Liver (tissue), 7 donors: ENCODE measurements at regions not wholly inside any gene's neighbourhood (a gene's known extent, or its start where the extent isn't known, plus 50 kb on each side); places are given as distances from the start of the nearest gene placed in this dataset.
"Not testable (repeated sequence)": the region's sequence is repeated elsewhere in the genome, so short reads cannot be mapped to it uniquely, and the experiment has no call there.

ENCODE experiments used
- DNase-seq: peaks from one replicate; pipeline ENCODE4 v3.0.0-alpha.2; 2017; ENCODE audit warnings: low spot score
- H3K27ac ChIP-seq, 2 donors: one replicate each; pipeline ENCODE4 v1.7.0; 2013; ENCODE audit warnings: inconsistent platforms in 2 of 2, low read length in 2 of 2, control low read depth in 1 of 2, low read depth in 1 of 2, mild to moderate bottlenecking in 1 of 2
- H3K27me3 ChIP-seq, 4 donors: one replicate each; pipeline versions ENCODE4 v1.6.1 to v1.7.0; 2013; ENCODE audit warnings: low read length in 3 of 4, inconsistent platforms in 1 of 4, mild to moderate bottlenecking in 1 of 4, moderate library complexity in 1 of 4; ENCODE audit not compliant: control insufficient read depth in 4 of 4, insufficient read depth in 4 of 4
- H3K36me3 ChIP-seq, 4 donors: one replicate each; pipeline versions ENCODE4 v1.6.1 to v1.7.0; 2013; ENCODE audit warnings: low read length in 3 of 4, mild to moderate bottlenecking in 3 of 4, low read depth in 1 of 4, moderate library complexity in 1 of 4; ENCODE audit not compliant: control insufficient read depth in 4 of 4, insufficient read depth in 3 of 4
- H3K4me1 ChIP-seq, 4 donors: one replicate each; pipeline versions ENCODE4 v1.6.1 to v1.7.0; 2013; ENCODE audit warnings: low read length in 3 of 4, mild to moderate bottlenecking in 3 of 4, moderate library complexity in 1 of 4; ENCODE audit not compliant: control insufficient read depth in 4 of 4, insufficient read depth in 4 of 4
- H3K4me3 ChIP-seq, 3 donors: one replicate each; pipeline versions ENCODE4 v1.6.1 to v1.7.0; 2013; ENCODE audit warnings: low read length in 3 of 3, control low read depth in 1 of 3, low read depth in 1 of 3, mild to moderate bottlenecking in 1 of 3
- H3K9ac ChIP-seq, 2 donors: one replicate each; pipeline ENCODE4 v1.7.0; 2013; ENCODE audit warnings: low read length in 2 of 2, mild to moderate bottlenecking in 2 of 2, moderate library complexity in 2 of 2, control low read depth in 1 of 2, low read depth in 1 of 2
- H3K9me3 ChIP-seq, 4 donors: one replicate each; pipeline versions ENCODE4 v1.6.1 to v1.7.0; 2013; ENCODE audit warnings: low read length in 3 of 4; ENCODE audit not compliant: control insufficient read depth in 4 of 4
- FOXA1 ChIP-seq: IDR thresholded peaks from 2 replicates; pipeline ENCODE4 v1.6.1; 2016; ENCODE audit warnings: antibody characterized with exemption
- FOXA2 ChIP-seq: IDR thresholded peaks from 2 replicates; pipeline ENCODE4 v1.6.1; 2016; ENCODE audit warnings: antibody characterized with exemption
- GABPA ChIP-seq, 2 donors: IDR thresholded peaks in 1 of 2; conservative IDR thresholded peaks in 1 of 2; 2 replicates each; pipeline ENCODE4 v1.6.1; 2016; ENCODE audit warnings: antibody characterized with exemption in 2 of 2, mild to moderate bottlenecking in 1 of 2, moderate library complexity in 1 of 2
- HNF4A ChIP-seq, 2 donors: conservative IDR thresholded peaks; 2 replicates each; pipeline ENCODE4 v1.6.1; 2016; ENCODE audit warnings: antibody characterized with exemption in 2 of 2, mild to moderate bottlenecking in 2 of 2
- HNF4G ChIP-seq: IDR thresholded peaks from 2 replicates; pipeline ENCODE4 v1.6.1; 2016; ENCODE audit warnings: antibody characterized with exemption
- JUND ChIP-seq, 2 donors: IDR thresholded peaks; 2 replicates each; pipeline ENCODE4 v1.6.1; 2016; ENCODE audit warnings: antibody characterized with exemption in 2 of 2
- RAD21 ChIP-seq, 2 donors: IDR thresholded peaks; 2 replicates each; pipeline ENCODE4 v1.6.1; 2016; ENCODE audit warnings: antibody characterized with exemption in 2 of 2, mild to moderate bottlenecking in 2 of 2
- RXRA ChIP-seq, 2 donors: IDR thresholded peaks; 2 replicates each; pipeline ENCODE4 v1.6.1; 2017 to 2018; ENCODE audit warnings: antibody characterized with exemption in 2 of 2, mild to moderate bottlenecking in 1 of 2
- TAF1 ChIP-seq: conservative IDR thresholded peaks from 2 replicates; pipeline ENCODE4 v1.6.1; 2016; ENCODE audit warnings: antibody characterized with exemption, mild to moderate bottlenecking
- WGBS: extraction: QIAGEN DNeasy Blood & Tissue Kit; methylation state at CpG from one replicate; pipeline ENCODE4 v1.1.7; 2013; 5-methylcytosine and 5-hydroxymethylcytosine counted together
- TF ChIP-seq, protein P1 (sequence below): IDR thresholded peaks from 2 replicates; pipeline ENCODE4 v1.6.1; 2016; ENCODE audit warnings: antibody characterized with exemption
- TF ChIP-seq, protein P2 (sequence below): IDR thresholded peaks from 2 replicates; pipeline ENCODE4 v1.6.1; 2016; ENCODE audit warnings: antibody characterized with exemption
- donor health status: healthy.
- donor health status: healthy.
- donor health status: healthy.
- donor health status: healthy.

DNA sequence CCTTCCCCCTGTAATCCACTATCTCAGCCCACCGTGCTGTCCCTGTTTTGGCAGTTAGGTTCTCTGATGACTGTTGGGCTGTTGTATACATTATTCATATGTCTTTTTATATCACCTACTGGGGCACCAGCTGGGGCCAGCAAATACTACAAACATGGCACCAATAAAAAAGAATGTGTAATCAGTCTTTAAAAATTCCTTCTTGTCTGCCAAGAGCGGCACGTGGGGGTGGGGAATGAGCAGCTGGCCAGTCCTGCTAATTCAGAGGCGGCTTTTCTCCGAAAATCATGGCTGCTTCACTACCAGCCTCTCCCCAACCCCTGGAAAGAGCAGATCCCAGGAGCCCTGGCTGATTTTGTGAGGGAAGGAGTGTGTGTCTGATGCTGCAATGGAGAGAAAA is 77.7 kb upstream of the EEF2KMT start (continued):
- no peak for TF ChIP-seq GABPA (IDR thresholded peaks at IDR 0.05 in 1 of 2, conservative IDR thresholded peaks at IDR 0.05 in 1 of 2)
- no peak for TF ChIP-seq TAF1
- TF ChIP-seq FOXA2 = no peak
- no peak for TF ChIP-seq JUND (IDR thresholded peaks at IDR 0.05)
- no peak for TF ChIP-seq HNF4G
- TF ChIP-seq FOXA1 = no peak
- TF ChIP-seq, protein P1, sequence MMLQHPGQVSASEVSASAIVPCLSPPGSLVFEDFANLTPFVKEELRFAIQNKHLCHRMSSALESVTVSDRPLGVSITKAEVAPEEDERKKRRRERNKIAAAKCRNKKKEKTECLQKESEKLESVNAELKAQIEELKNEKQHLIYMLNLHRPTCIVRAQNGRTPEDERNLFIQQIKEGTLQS = no peak
- TF ChIP-seq RAD21 (IDR thresholded peaks at IDR 0.05) = no peak
- no peak for TF ChIP-seq HNF4A (conservative IDR thresholded peaks at IDR 0.05)

DNA sequence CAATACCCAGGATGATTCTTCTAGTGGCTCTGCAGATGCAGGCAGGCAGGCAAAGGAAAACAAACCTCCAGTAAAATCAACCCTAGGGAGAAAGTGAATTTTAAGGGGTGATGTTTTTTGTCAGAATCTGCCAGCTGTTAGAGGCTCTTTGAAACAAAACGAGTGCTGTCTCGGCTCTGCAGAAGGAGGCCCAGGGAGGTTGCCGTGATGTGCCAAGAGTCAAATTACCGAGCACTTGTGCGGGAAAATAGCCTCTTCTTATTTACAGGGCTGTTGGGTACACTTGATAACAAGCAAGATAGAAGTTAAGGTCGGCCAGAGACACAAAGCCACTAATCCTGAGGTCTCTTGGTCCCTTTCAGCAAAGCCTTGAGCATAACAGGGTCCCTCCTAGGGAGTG is 68.9 kb upstream of the EEF2KMT start:
- WGBS = 20% methylated on average over 6 of the region's 6 CpGs
- H3K9ac ChIP-seq = no peak overlapping the region

DNA sequence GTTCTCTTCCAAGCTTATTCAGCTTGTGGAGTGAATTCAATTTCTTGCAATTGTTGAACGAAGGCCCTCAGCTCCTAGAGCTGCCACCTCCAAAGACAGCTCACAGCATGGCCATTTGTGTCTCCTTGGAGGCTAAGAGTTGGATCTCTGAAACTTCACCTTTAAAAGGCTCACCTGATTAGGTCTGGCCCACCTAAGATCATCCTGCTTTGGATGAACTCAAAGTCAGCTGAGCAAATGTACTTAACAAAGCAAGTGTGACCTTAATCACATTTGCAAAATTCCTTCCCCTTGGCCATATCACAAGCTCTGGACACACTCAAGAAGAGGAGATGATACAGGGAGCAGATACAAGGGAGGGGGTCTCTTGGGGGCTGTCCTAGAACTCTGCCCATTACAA is 67.8 kb upstream of the EEF2KMT start:
- DNase-seq, H3K36me3 ChIP-seq, H3K4me1 ChIP-seq, H3K27ac ChIP-seq, H3K9me3 ChIP-seq, H3K4me3 ChIP-seq, H3K27me3 ChIP-seq, H3K9ac ChIP-seq: not testable (repeated sequence)
- WGBS = 81% methylated on average over 1 of the region's 1 CpG

More for the DNA sequence above, 68.9 kb upstream of the EEF2KMT start:
- Histone ChIP-seq H3K27ac (no peak overlapping the region), H3K4me3 (no peak overlapping the region), H3K4me1 (no peaks in the 10 kb centered on the region), H3K27me3 (no peaks in the 10 kb centered on the region), H3K36me3 (peaks cover 0 to 1% (median 0%) of the 10 kb centered on the region in 4 donors), H3K9me3 (no peaks in the 10 kb centered on the region)
- no peak for DNase-seq
- TF ChIP-seq, protein P1 = no peak
- TF ChIP-seq FOXA2 (no peak), RXRA (IDR thresholded peaks at IDR 0.05) (no peak), GABPA (IDR thresholded peaks at IDR 0.05 in 1 of 2, conservative IDR thresholded peaks at IDR 0.05 in 1 of 2) (no peak)
- TF ChIP-seq, protein P2, sequence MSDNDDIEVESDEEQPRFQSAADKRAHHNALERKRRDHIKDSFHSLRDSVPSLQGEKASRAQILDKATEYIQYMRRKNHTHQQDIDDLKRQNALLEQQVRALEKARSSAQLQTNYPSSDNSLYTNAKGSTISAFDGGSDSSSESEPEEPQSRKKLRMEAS = no peak

DNA sequence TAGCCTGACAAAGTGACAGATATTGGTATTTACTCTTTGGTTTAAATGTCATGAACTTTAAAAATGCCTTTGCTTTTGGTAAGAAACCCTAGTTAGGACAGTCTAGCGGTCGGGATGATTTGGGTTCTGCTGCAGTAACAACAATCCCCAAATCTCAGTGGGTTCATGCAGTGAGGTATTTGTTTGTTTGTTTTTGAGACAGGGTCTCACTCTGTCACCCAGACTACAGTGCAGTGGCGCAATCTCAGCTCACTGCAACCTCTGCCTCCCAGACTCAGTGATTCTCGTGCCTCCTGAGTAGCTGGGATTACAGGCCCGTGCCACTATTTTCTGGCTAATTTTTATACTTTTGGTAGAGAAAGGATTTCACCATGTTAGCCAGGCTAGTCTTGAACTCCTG is 65.2 kb upstream of the EEF2KMT start:
- not testable (repeated sequence) for H3K9ac ChIP-seq, H3K4me1 ChIP-seq, H3K4me3 ChIP-seq, DNase-seq, H3K36me3 ChIP-seq, H3K9me3 ChIP-seq, H3K27me3 ChIP-seq, H3K27ac ChIP-seq
- 93% methylated on average over 5 of the region's 5 CpGs for WGBS

DNA sequence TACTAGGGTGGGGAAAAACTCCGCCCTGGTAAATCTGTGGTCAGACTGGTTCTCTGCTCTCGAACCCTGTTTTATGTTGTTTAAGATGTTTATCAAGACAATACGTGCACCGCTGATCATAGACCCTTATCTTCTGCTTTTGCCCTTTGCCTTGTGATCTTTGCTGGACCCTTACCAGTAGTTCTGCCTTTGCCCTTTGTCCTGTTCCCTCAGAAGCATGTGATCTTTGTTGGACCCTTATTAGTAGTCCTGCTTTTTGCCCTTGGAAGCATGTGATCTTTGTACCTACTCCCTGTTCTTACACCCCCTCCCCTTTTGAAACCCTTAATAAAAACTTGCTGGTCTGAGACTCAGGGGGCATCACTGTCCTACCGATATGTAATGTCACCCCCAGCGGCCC is 64.3 kb upstream of the EEF2KMT start:
- H3K4me3 ChIP-seq, H3K36me3 ChIP-seq, H3K4me1 ChIP-seq, H3K27ac ChIP-seq, H3K9me3 ChIP-seq, H3K9ac ChIP-seq, DNase-seq, H3K27me3 ChIP-seq: not testable (repeated sequence)
- WGBS = 84% methylated on average over 6 of the region's 6 CpGs

DNA sequence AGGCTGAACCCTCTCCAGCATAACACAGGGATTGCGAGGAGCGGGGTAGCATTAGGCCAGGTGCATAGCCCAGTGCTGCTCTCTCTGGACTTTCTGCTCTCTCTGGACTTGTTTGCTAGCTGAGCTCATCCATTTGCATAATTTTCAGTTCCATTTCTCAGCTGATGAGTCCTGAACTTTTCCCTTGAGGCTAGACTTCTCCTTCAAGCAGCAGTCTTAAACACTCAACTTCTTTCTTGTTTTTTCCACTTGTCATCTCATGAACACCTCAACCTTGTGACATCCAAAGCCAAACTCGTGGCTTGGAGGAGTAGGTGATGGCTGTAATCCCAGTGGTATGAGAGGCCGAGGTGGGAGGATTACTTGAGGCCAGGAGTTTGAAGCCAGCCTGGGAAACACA is 62.4 kb upstream of the EEF2KMT start:
- H3K4me1 ChIP-seq, DNase-seq, H3K9ac ChIP-seq, H3K9me3 ChIP-seq, H3K36me3 ChIP-seq, H3K4me3 ChIP-seq, H3K27ac ChIP-seq, H3K27me3 ChIP-seq: not testable (repeated sequence)
- 69% methylated on average over 4 of the region's 4 CpGs for WGBS

DNA sequence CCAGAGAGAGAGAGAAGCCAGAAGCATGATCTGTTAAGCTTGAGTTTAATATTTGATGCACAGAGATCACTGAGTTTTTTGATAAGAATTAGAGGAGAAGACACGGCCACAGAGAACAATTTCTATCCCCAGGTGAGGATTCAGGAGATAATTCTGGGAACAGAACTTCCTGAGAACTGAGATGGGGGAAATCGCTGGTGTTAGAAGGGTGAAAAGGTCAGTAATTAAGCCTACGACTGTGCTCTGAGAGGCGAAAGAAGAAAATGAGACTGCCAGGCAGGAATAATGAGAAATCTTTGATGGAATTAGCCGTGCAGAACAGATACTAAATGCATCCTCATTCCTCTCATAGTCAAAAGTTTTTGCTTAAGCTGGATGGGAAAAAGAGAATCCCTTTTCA is 61.9 kb upstream of the EEF2KMT start:
- 63% methylated on average over 5 of the region's 5 CpGs for WGBS
- not testable (repeated sequence) for H3K4me1 ChIP-seq, H3K9ac ChIP-seq

More for the DNA sequence above, 61.9 kb upstream of the EEF2KMT start:
- not testable (repeated sequence) for H3K4me3 ChIP-seq, H3K9me3 ChIP-seq, H3K36me3 ChIP-seq, DNase-seq, H3K27me3 ChIP-seq, H3K27ac ChIP-seq
